ENCODE measurements at regions not wholly inside any gene's neighbourhood (a gene's known extent, or its start where the extent isn't known, plus 50 kb on each side); places are given as distances from the start of the nearest gene placed in this dataset.

- TF ChIP-seq EZH2phosphoT487 (IDR thresholded peaks at IDR 0.05; ENCODE audit: low read length) (no peak), CTCF (IDR thresholded peaks at IDR 0.05; ENCODE audit: low read length) (no peak)
Measured at GRCh38 chr1:232280910-232281309, 349.0 kb downstream of the SIPA1L2 start.
